ENCODE measurements at regions not wholly inside any gene's neighbourhood (a gene's known extent, or its start where the extent isn't known, plus 50 kb on each side); places are given as distances from the start of the nearest gene placed in this dataset.

DNA sequence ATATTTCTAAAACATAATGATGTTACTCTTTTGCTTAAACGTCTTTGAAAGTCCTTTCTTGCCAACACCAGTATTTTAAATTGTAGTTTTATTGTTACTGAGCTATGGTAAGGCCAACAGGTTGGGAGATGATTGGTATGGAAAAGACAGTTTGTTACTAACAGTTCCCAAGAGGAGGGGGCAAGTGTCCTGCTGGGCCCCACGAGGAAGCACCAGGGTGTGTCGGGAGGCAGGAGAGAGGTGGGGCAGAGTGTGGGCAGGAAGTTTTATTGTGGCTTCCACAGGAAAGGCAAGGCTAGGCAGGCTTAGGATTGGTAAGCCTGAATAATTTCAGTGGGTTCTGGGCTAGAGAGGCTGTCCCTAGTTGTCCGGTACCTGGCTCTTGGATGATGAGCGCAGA, 134.3 kb downstream of the SOCS6 start:
- Mint-ChIP-seq H3K36me3 (ENCODE audit: insufficient read depth) (no peaks in the 10 kb centered on the region), H3K27me3 (ENCODE audit: low read depth) (peaks cover 6% of the 10 kb centered on the region), H3K4me1 (ENCODE audit: low read depth) (no peaks in the 10 kb centered on the region), H3K4me3 (no peak overlapping the region), H3K9me3 (no peaks in the 10 kb centered on the region)
- no peak for ATAC-seq
- no peak for DNase-seq

DNA sequence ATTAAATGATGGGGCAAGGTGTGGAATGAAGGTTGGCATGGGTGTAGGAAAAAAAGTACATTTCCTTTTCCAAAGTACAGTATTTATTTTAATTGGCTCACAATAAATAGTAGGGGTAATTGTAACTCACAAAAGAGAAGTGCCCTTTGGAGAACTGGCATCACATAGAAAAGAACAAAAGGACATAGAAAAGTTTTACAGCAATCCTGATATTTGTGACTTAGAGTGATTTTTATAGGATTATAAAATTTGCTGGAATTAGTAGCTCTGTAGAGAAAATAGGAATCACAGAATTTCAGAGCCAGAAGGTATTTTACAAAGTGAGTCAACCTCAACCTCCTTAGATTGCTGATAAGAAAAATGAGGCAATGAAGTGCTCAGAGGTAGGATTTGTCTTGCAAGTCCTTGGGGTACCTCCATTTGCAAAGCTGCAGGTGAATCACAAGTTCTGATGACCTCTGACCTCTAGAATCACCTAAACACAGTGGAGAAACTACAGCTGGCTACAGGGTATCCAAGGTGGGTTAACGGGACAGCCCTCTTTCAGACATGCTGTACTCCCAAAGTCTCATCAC, 133.6 kb downstream of the SOCS6 start:
- no peaks in the 10 kb centered on the region for H3K36me3 Mint-ChIP-seq (ENCODE audit: insufficient read depth)
- H3K9me3 Mint-ChIP-seq: no peaks in the 10 kb centered on the region
- peaks cover 6% of the 10 kb centered on the region for H3K27me3 Mint-ChIP-seq (ENCODE audit: low read depth)
- no peak overlapping the region for H3K4me3 Mint-ChIP-seq
- ATAC-seq: no peak
- no peaks in the 10 kb centered on the region for H3K4me1 Mint-ChIP-seq (ENCODE audit: low read depth)
- DNase-seq: no peak

DNA sequence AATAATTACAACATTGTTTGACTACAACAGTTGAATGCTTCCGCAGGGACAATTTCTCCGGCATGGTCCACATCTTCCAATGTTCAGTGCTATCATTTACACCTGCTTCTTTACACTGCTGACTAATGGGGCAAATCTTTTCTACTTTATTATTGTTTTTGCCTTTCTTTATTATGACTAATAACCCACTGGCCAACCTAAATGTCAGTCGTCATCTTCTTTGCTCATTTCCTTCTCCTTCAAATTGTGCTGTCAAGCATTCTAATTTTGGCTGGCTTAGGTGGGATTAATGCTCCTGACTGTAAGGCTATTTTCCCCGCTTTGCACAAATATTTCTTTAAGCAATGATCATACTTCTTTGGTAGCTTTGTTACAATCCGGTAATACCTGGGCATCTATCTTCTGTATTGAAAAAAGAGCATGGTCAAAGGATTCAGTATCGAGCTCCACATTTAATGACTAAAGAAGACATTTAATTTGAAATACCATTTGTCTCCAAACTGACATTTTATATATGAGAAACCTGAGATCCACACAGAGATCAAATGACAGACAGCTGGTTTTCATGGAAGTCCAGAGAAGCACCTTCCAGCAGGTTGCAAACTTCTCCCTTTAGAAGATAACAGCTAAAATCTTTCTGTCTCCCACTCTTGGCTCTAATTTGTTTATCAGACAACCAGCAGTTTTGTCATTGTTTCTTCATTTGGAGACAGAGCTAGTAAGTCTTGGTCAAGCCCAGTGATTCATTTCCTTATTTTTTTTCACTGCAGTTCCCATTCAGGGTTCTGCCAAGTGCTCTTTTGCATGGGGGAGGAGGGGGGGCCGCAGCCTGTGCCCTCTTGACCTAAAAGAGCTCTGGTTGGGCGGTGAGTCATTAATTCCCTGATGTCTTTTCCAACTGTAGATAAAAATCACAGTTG, 132.9 kb downstream of the SOCS6 start:
- no peaks in the 10 kb centered on the region for H3K9me3 Mint-ChIP-seq
- H3K36me3 Mint-ChIP-seq (ENCODE audit: insufficient read depth): no peaks in the 10 kb centered on the region
- H3K4me1 Mint-ChIP-seq (ENCODE audit: low read depth): no peaks in the 10 kb centered on the region
- H3K27me3 Mint-ChIP-seq (ENCODE audit: low read depth): peaks cover 6% of the 10 kb centered on the region
- no peak for DNase-seq
- H3K4me3 Mint-ChIP-seq: no peak overlapping the region
- no peak for ATAC-seq

DNA sequence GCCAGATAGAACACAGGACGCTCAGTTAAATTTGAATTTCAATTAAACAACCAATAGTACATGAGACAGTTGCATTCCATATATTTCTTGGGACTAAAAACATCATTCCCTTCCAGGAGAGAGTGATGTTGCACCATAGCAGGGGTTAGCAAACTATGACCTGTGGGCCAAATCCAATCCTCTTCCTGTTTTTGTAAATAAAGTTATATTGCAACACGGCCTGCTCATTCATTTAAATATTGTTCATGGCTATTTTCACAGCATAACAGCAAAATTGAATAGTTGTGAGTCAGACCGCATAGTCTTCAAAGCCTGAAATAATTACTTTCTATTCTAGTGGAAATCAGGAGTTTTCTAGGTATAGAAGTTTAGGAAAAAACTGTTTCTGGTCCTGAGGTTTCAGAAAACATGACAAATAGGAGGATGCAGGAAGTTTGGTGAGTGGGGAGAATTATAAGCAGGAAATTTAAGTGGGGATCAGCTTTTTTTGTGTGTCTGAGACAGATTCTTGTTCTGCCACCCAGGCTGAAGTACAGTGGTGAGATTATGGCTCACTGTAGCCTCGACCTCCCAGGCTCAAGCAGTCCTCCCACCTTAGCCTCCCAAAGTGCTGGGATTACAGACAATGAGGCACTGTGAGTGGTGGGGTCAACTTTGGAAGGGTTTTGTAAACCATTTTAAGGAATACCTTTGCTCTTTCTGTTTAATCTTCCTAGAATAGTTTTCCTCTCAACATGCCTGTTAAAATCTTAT, 131.5 kb downstream of the SOCS6 start:
- H3K36me3 Mint-ChIP-seq (ENCODE audit: insufficient read depth): no peaks in the 10 kb centered on the region
- no peak overlapping the region for H3K4me3 Mint-ChIP-seq
- H3K9me3 Mint-ChIP-seq: no peaks in the 10 kb centered on the region
- no peak for DNase-seq
- ATAC-seq: no peak
- H3K4me1 Mint-ChIP-seq (ENCODE audit: low read depth): no peaks in the 10 kb centered on the region
- H3K27me3 Mint-ChIP-seq (ENCODE audit: low read depth): peaks cover 6% of the 10 kb centered on the region

DNA sequence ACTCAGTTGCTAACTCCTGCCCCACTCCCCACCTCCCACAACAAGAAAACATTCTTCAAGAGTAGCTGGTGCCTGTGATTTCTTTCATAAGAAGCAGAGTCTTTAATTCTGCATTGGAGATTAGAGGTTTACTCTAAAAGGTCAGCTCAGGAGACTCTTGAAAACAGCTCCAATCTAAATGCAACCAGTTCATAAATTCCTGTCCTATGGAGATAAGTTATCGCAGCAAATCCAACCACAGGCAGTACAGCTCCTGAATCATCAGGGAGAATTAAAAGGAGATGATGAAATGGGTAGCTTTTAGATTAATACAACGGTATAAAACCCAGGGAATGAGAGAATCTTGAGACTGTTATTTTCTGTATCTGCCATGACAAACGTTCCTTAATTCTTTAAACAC, 130.7 kb downstream of the SOCS6 start:
- Mint-ChIP-seq H3K27me3 (ENCODE audit: low read depth) (peaks cover 6% of the 10 kb centered on the region), H3K9me3 (no peaks in the 10 kb centered on the region), H3K4me1 (ENCODE audit: low read depth) (no peaks in the 10 kb centered on the region), H3K36me3 (ENCODE audit: insufficient read depth) (no peaks in the 10 kb centered on the region), H3K4me3 (no peak overlapping the region)
- DNase-seq (no peak), ATAC-seq (no peak)

DNA sequence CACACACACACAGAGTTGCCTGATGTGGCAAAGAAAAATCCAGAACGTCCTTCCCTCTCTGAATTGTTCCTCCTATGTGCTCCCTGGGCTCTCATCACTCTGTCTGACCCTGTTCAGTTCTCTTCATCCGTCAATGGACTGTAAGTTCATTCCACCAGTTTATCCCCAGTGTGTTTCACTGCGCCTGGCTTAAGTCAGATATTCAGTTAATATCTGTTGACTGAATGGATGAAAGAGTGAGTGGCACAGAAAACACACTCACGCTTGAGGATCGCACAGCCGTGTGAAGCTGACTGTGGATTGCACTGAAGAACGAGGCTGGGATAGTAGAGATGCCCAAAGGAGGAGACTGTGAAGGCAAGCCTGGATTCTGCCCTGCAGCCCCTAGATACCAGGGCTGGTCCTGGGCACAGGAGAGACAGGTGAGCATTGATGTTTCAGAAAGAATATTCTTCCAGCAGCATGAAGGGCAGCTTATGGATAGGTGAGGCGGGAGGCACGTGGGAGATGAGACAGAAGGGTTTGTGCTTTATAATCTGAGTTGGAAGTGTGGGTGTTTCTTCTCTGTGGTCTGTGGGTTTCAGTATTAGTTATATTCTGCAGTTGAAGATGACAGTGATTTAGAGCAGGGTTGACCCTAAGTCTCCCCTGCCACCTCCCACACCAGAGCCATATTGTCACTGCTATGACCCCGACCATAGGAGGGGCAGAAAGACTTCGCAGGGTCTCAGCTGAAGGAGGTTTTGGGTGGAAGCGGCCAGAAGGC, 129.9 kb downstream of the SOCS6 start:
- Mint-ChIP-seq H3K4me1 (ENCODE audit: low read depth) (no peaks in the 10 kb centered on the region), H3K36me3 (ENCODE audit: insufficient read depth) (no peaks in the 10 kb centered on the region), H3K4me3 (no peak overlapping the region), H3K9me3 (no peaks in the 10 kb centered on the region), H3K27me3 (ENCODE audit: low read depth) (peaks cover 6% of the 10 kb centered on the region)
- ATAC-seq: peak in 1 of 2 donors; percentile 38
- DNase-seq: no peak

DNA sequence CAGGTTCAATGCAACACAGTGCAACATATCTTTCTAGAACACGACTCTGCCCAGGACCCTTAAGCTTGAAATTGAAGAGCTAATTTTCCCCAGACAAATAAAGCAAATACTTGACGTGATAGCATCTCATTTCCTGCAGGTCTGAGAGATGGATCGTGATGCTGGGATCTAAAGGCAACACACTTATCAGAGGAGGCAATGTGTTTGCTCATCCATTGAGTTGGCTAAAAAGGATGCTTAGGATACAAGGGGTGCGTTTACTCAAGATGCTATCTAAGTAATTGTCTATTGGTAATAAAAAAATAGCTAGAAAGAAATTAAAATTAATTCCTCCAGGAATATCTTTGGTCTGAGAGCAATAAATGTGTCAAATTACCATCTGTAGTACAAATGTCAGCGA, 129.0 kb downstream of the SOCS6 start:
- Mint-ChIP-seq H3K9me3 (no peaks in the 10 kb centered on the region), H3K4me3 (no peak overlapping the region)
- no peak for DNase-seq

DNA sequence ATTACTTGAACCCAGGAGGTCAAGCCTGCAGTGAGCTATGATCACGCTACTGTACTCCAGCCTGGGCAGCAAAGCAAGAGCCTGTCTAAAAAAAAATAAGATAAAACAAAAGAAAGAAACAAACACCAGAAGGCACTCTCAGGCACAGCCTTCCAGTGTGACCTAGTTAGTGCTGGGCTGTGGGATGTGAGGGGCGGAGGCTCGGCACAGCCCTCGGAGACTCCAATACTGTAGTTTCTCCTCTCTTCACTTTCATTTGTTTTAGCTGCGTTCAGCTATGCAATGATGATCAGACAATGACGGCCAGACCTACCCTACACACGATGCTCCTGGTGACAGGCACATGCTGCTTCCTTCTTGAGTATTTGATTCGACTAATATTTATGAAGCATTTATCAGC, 127.7 kb downstream of the SOCS6 start:
- DNase-seq (no peak), ATAC-seq (no peak)
- Mint-ChIP-seq H3K4me3 (no peak overlapping the region), H3K27me3 (ENCODE audit: low read depth) (peaks cover 6% of the 10 kb centered on the region), H3K4me1 (ENCODE audit: low read depth) (no peaks in the 10 kb centered on the region), H3K9me3 (no peaks in the 10 kb centered on the region), H3K36me3 (ENCODE audit: insufficient read depth) (no peaks in the 10 kb centered on the region)

More for the DNA sequence above, 129.0 kb downstream of the SOCS6 start:
- Mint-ChIP-seq H3K36me3 (ENCODE audit: insufficient read depth) (no peaks in the 10 kb centered on the region), H3K27me3 (ENCODE audit: low read depth) (peaks cover 6% of the 10 kb centered on the region), H3K4me1 (ENCODE audit: low read depth) (no peaks in the 10 kb centered on the region)
- ATAC-seq: no peak

DNA sequence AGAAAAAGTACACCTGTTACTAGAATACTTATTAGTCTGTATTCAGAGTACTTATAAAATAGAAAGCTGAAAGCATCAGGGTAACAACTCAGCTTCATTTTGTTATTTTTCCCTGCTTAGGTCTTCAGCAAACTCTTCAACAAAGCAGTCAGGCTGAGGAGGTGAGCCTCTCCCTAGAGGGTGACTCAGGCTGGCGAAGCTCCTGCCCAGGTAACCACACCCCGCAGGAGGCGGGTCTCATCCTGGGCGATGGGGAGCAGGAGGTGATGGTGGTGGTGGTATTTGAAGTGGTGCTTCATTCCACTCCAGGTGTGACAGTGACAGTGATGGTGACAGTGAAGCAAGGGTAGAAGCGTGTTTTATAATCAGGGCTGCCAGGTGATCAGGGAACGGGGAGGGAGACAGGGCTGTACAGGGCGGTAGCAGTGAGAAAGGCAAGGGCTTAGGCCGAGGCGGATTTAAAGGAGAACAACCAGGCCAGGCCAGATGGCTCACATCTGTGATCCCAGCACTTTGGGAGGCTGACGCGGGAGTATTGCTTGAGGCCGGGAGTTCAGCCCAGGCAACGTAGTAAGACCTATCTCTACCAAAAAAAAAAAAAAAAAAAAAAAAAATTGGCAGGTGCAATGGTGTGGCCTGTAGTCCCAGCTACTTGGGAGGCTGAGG, 127.1 kb downstream of the SOCS6 start:
- peaks cover 6% of the 10 kb centered on the region for H3K27me3 Mint-ChIP-seq (ENCODE audit: low read depth)
- ATAC-seq (no peak), DNase-seq (no peak)
- no peak overlapping the region for H3K4me3 Mint-ChIP-seq
- no peaks in the 10 kb centered on the region for H3K36me3 Mint-ChIP-seq (ENCODE audit: insufficient read depth)
- H3K4me1 Mint-ChIP-seq (ENCODE audit: low read depth): no peaks in the 10 kb centered on the region
- H3K9me3 Mint-ChIP-seq: no peaks in the 10 kb centered on the region

DNA sequence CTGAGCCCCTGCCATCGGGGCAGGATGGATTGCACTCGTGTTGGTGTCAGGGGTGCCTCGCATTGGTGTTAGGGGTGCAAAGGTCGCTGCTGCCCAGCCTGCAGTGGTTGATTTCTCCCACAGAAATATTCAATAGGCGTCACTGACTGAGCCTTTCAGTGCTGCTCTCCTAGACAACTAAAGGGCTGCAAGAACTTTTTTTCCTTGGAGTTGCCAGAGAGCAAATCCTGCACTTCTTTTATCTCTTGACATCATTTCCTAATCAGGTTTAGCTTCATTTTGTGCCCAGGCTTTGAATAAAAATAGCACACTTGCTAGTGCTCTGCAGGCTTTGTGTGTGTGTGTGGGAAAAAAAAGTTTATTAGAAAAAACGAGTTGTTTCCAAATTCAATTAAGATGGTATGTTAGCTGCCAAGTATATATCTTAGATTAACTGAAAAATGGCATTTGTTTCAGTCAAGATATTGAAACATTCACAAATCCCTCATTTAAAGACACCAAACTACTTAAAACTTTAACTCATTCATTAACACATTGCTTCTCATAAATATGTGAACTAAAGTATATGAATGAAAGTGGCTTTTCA, 125.6 kb downstream of the SOCS6 start:
- Mint-ChIP-seq H3K4me3 (no peak overlapping the region), H3K9me3 (no peaks in the 10 kb centered on the region), H3K27me3 (ENCODE audit: low read depth) (peaks cover 6% of the 10 kb centered on the region), H3K4me1 (ENCODE audit: low read depth) (no peaks in the 10 kb centered on the region), H3K36me3 (ENCODE audit: insufficient read depth) (no peaks in the 10 kb centered on the region)
- DNase-seq (no peak), ATAC-seq (no peak)

DNA sequence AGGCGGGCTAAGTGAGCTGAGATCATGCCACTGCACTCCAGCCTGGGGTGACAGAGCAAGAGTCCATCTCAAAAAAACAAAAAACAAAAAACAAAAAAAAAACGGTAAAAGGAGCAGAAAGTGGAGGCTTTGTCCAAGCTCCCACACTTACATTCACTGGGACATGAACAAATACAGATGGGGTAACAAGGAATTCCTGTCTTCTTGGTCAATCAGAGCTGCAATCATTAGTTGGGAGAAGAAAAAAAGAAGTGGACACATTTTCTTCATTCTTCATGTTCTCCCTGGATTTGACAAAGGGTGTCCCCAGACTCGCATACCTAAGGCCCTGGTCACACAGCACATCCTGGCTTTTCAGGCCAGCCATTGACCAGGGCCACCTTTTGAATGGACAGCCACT, 124.6 kb downstream of the SOCS6 start:
- DNase-seq (no peak), ATAC-seq (no peak)
- H3K4me3 Mint-ChIP-seq: no peak overlapping the region
- H3K36me3 Mint-ChIP-seq (ENCODE audit: insufficient read depth): no peaks in the 10 kb centered on the region
- H3K4me1 Mint-ChIP-seq (ENCODE audit: low read depth): no peaks in the 10 kb centered on the region
- no peaks in the 10 kb centered on the region for H3K9me3 Mint-ChIP-seq
- peaks cover 4% of the 10 kb centered on the region for H3K27me3 Mint-ChIP-seq (ENCODE audit: low read depth)

DNA sequence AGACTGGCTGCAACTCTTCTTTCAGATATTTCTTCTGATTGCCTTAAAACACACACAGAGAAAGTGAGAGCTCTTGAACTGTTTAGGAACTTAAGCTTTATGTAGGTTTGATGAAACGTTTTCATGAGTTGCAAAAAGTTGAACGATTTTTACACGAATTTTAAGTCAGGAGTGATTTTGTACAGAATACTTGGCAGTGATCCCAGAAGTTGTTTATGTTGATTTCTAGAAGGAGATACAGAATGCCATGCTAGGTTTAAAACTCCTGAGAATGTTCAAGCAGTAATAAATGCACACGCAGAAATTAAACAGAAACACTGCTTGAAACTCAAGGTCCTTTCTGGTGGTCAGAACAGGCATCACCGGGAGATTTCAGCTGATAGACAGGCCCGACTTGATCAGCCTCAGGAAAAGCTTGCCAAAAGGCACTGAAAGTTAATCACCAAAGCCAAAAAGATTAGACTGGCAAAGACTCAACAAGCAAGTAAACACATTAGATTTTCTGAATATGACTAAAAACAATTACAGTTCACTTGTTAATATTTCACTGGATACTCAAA, 123.1 kb downstream of the SOCS6 start:
- H3K36me3 Mint-ChIP-seq (ENCODE audit: insufficient read depth): no peaks in the 10 kb centered on the region
- peaks cover 4% of the 10 kb centered on the region for H3K27me3 Mint-ChIP-seq (ENCODE audit: low read depth)
- DNase-seq (no peak), ATAC-seq (no peak)
- H3K4me1 Mint-ChIP-seq (ENCODE audit: low read depth): no peaks in the 10 kb centered on the region
- H3K4me3 Mint-ChIP-seq: no peak overlapping the region
- no peaks in the 10 kb centered on the region for H3K9me3 Mint-ChIP-seq

DNA sequence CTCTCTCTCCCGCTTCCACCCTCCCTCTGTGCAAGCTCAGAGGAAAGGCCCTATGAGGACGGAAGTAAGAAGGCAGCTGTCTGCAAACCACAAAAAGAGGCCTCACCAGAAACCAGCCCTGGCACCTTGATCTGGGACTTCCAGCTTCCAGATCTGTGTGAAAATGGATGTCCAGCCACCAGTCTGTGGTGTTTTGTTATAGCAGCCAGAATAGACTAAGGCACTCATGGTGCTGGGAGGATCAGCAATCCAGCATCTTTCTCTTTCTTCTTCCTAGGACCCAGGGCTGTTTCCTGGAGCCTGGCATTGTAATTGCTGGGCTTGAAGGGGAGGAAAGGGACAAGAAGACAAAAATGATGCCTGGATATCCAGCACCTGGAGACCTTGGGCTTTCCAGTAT, 122.5 kb downstream of the SOCS6 start:
- Mint-ChIP-seq H3K27me3 (ENCODE audit: low read depth) (peaks cover 4% of the 10 kb centered on the region), H3K36me3 (ENCODE audit: insufficient read depth) (no peaks in the 10 kb centered on the region), H3K4me1 (ENCODE audit: low read depth) (no peaks in the 10 kb centered on the region), H3K4me3 (no peak overlapping the region), H3K9me3 (no peaks in the 10 kb centered on the region)
- DNase-seq (no peak), ATAC-seq (no peak)
